Tibial artery (tissue), 4 donors: ENCODE measurements at regions not wholly inside any gene's neighbourhood (a gene's known extent, or its start where the extent isn't known, plus 50 kb on each side); places are given as distances from the start of the nearest gene placed in this dataset.

Experiments used
- DNase-seq, 2 donors: peaks; one replicate each; pipeline ENCODE4 v3.0.0-alpha.2; 2019
- H3K27ac ChIP-seq, 2 donors: fragments of 200-600 bp; sonication (generic) in 1 of 2; 1 replicate in 1 of 2; 2 replicates in 1 of 2; pipeline ENCODE4 v1.5.1; 2018 to 2019; ENCODE audit warnings: mild to moderate bottlenecking in 1 of 2
- H3K27me3 ChIP-seq, 2 donors: fragments of 200-600 bp; sonication (generic) in 1 of 2; one replicate each; pipeline versions ENCODE4 v1.5.1 to v1.6.0; 2016 to 2019
- H3K36me3 ChIP-seq, 3 donors: fragments of 200-600 bp; sonication (generic) in 2 of 3; one replicate each; pipeline ENCODE4 v1.5.1; 2016 to 2019; ENCODE audit warnings: mild to moderate bottlenecking in 2 of 3
- H3K4me1 ChIP-seq, 4 donors: fragments of 200-600 bp; sonication (generic) in 2 of 4; 1 replicate in 3 of 4; 2 replicates in 1 of 4; pipeline ENCODE4 v1.5.1; 2016 to 2019
- H3K4me3 ChIP-seq, 2 donors: fragments of 200-600 bp; sonication (generic) in 1 of 2; 1 replicate in 1 of 2; 2 replicates in 1 of 2; pipeline ENCODE4 v1.5.1; 2018 to 2019; ENCODE audit warnings: mild to moderate bottlenecking in 2 of 2
- H3K9me3 ChIP-seq, 3 donors: fragments of 200-600 bp; sonication (generic) in 1 of 3; one replicate each; pipeline ENCODE4 v1.5.1; 2016 to 2019
- intact Hi-C: fragments of 100-400 bp; cut with DNase I; formaldehyde crosslinking; loops from one replicate; pipeline ENCODE4 v1.15.0; 2023; ENCODE audit warnings: low total_unique reads
- TF ChIP-seq, protein P1 (sequence below), 2 experiments: fragments of 200-600 bp in 1 of 2; fragments of 450-650 bp in 1 of 2; IDR thresholded peaks; one replicate each; pipeline ENCODE4 v1.5.1; 2017 to 2019; ENCODE audit warnings: antibody characterized with exemption in 2 of 2, mild to moderate bottlenecking in 1 of 2, moderate library complexity in 1 of 2

DNA sequence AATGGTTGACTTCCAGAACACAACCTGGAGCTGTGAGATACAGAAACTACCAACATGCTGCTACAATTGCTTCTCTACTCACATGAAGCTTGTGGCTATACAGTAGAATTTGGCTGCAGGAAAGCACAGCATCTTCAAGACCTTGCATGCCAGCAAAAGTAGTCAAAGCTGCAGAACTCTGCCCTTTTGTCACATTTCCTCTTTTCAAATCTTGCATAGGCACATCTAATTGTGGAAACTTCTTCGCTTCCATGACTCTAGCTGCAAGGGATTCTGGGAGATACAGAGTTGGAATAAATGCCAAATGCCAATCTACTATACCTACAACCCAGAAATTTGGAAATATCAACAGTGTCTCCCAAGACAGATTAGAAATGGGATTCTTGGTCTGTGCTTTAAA lies 462.2 kb downstream of the FOXO1 start:
- TF ChIP-seq, protein P1, sequence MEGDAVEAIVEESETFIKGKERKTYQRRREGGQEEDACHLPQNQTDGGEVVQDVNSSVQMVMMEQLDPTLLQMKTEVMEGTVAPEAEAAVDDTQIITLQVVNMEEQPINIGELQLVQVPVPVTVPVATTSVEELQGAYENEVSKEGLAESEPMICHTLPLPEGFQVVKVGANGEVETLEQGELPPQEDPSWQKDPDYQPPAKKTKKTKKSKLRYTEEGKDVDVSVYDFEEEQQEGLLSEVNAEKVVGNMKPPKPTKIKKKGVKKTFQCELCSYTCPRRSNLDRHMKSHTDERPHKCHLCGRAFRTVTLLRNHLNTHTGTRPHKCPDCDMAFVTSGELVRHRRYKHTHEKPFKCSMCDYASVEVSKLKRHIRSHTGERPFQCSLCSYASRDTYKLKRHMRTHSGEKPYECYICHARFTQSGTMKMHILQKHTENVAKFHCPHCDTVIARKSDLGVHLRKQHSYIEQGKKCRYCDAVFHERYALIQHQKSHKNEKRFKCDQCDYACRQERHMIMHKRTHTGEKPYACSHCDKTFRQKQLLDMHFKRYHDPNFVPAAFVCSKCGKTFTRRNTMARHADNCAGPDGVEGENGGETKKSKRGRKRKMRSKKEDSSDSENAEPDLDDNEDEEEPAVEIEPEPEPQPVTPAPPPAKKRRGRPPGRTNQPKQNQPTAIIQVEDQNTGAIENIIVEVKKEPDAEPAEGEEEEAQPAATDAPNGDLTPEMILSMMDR (IDR thresholded peaks at IDR 0.05), result no peak
- intact Hi-C loops, result no loop called here
- H3K4me3 ChIP-seq, result no peak overlapping the region
- H3K4me1 ChIP-seq, result no peaks in the 10 kb centered on the region
- H3K27ac ChIP-seq, result no peak overlapping the region
- no peaks in the 10 kb centered on the region for H3K27me3 ChIP-seq
- no peaks in the 10 kb centered on the region for H3K9me3 ChIP-seq
- DNase-seq, result no peak
- no peaks in the 10 kb centered on the region for H3K36me3 ChIP-seq

DNA sequence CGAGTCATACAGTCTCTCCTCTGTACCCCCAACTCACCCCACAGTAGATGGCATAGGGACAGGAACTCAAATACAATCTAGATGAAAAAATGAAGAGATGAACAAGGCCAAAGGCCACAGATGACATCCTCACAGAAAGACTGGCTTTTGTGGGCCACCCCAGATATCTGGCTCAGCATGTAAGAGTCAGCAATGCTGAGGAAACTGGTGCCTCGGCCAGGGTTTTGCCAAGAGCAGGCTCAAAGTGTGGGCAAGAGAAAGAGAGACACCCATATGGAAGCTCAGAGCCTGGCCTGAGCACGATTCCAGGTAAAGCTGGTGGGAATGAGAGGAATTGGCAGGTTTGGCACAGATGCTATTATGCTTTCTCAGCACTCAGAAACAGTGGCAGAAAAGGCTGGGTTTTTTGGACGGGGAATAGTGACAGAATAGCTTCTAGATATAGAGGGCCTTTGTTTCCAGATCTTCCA lies 460.6 kb downstream of the FOXO1 start:
- no peaks in the 10 kb centered on the region for H3K27me3 ChIP-seq
- H3K4me3 ChIP-seq, result no peak overlapping the region
- intact Hi-C loops, result no loop called here
- no peaks in the 10 kb centered on the region for H3K36me3 ChIP-seq
- no peak overlapping the region for H3K27ac ChIP-seq
- H3K9me3 ChIP-seq, result no peaks in the 10 kb centered on the region
- TF ChIP-seq, protein P1 (IDR thresholded peaks at IDR 0.05), result no peak
- H3K4me1 ChIP-seq, result no peaks in the 10 kb centered on the region
- DNase-seq, result no peak

DNA sequence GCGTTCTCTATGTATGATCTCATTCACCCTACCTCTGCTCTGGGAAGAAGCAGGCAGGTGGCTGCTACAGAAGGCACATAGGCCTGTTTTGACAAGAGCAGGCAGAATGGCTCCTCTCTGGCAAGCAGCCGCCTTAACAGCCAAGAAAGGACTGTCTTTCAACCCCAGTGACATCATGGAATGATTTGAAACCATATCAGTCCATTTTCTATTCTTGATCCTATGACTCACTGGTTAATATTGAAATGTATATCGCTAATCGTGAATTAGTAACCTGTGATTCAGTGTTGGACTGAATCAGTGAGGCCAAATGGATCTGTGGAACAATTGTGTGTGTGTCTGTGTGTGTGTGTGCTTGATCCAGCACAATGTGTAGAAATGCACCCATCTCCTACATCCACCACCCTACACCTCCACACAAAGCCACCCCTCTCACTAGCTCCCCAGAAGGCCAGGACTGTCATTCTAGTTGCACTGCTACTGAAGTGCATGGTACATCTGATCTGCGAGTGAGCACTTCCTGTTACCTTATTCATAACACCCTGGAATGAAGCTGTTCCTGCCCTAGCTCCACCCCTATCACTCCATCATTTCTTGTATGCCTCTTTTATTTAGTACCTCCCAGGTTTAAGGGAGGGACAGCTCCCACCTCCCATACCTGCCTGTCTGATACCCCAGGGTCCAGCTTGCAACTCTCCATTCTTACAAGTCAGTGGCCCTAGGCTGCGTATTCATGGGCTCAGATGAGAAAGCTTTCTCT lies 460.0 kb downstream of the FOXO1 start:
- no peaks in the 10 kb centered on the region for H3K4me1 ChIP-seq
- no peaks in the 10 kb centered on the region for H3K27me3 ChIP-seq
- TF ChIP-seq, protein P1 (IDR thresholded peaks at IDR 0.05), result no peak
- intact Hi-C loops, result no loop called here
- no peak overlapping the region for H3K4me3 ChIP-seq
- no peak overlapping the region for H3K27ac ChIP-seq
- no peaks in the 10 kb centered on the region for H3K9me3 ChIP-seq
- DNase-seq, result no peak
- no peaks in the 10 kb centered on the region for H3K36me3 ChIP-seq

DNA sequence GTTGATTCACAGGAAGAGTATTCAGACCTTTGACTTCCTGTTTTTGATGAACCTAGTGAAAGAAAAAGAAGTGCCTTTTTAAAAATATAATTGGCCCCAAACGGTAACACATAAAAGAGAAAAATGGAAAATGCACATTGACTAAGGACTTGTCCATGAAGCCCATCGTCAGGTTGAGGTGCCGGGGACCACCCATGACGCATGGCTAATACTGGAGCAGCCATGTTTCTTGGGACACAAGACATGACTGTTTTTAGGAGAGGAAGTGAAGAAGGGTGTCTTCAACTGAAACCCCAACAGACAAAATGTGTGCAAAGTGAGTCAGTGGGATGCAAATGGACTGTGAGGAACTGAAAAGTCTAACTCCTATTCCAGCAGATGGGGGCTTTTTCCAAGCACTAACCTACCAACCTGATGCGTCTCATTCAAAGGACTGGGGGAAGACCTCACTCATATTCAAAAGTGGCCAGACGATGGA lies 459.4 kb downstream of the FOXO1 start:
- H3K27ac ChIP-seq, result no peak overlapping the region
- DNase-seq, result no peak
- TF ChIP-seq, protein P1 (IDR thresholded peaks at IDR 0.05), result no peak

DNA sequence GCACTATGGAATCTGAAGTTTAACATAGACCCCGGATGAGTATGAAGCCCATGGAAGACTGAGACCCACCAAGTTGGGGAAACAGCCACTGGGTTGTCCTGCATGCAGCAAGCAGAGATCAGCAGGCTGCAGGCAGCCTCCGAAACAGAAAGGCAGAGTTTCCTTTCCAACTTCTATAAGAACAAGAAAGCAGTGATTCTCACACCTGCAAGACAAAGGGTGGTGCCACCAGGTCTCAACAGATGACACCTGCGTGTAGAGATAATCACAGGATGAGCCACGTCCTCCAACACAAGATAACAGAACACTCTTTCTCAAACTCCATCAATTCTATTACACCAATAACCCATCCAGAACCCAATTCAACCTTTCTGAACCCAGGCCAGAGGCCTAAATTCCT lies 457.9 kb downstream of the FOXO1 start:
- no peaks in the 10 kb centered on the region for H3K27me3 ChIP-seq
- H3K4me3 ChIP-seq, result no peak overlapping the region
- no peaks in the 10 kb centered on the region for H3K9me3 ChIP-seq
- H3K36me3 ChIP-seq, result no peaks in the 10 kb centered on the region
- intact Hi-C loops, result no loop called here
- no peak for DNase-seq
- H3K4me1 ChIP-seq, result no peaks in the 10 kb centered on the region
- no peak overlapping the region for H3K27ac ChIP-seq
- TF ChIP-seq, protein P1 (IDR thresholded peaks at IDR 0.05), result no peak

More for the DNA sequence above, 459.4 kb downstream of the FOXO1 start:
- H3K4me3 ChIP-seq, result no peak overlapping the region
- no peaks in the 10 kb centered on the region for H3K27me3 ChIP-seq
- H3K4me1 ChIP-seq, result no peaks in the 10 kb centered on the region
- H3K9me3 ChIP-seq, result no peaks in the 10 kb centered on the region
- no peaks in the 10 kb centered on the region for H3K36me3 ChIP-seq
- intact Hi-C loops, result no loop called here
